Posterior vena cava (tissue), 2 donors: ENCODE measurements at regions not wholly inside any gene's neighbourhood (a gene's known extent, or its start where the extent isn't known, plus 50 kb on each side); places are given as distances from the start of the nearest gene placed in this dataset.
"Not testable (repeated sequence)": the region's sequence is repeated elsewhere in the genome, so short reads cannot be mapped to it uniquely, and the experiment has no call there.

ENCODE experiments used
- DNase-seq: peaks from one replicate; pipeline ENCODE4 v3.0.0-alpha.2; 2020; ENCODE audit warnings: low spot score
- intact Hi-C, 2 donors: fragments of 100-400 bp; cut with DNase I; formaldehyde crosslinking; loops; one replicate each; pipeline versions ENCODE4 v1.14.1 to v1.14.2; 2022 to 2023
- donor health status: DM: yes; HTN: yes; CAD: no.
- donor health status: DM: yes; HTN: yes; CAD: no.

DNA sequence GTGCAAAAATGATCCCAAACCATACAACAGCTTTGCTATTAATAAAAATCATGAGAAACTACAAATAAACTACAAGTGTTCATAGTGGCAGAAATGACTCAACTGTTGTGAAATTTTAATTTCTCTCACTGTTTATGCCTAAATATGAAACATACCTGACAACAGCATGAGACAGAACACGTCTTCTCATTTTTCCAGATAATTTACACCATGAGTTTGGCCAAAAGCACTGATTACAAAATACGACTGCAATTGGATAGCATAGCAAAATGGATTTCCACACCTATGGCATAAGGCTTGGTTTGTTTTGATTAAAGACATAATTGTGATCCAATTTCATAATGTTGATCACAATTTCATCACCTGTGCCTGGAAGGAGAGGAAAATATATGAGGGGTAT lies 608.6 kb downstream of the GATA3 start:
- DNase-seq, result no peak
- intact Hi-C loops, result no loop called here

DNA sequence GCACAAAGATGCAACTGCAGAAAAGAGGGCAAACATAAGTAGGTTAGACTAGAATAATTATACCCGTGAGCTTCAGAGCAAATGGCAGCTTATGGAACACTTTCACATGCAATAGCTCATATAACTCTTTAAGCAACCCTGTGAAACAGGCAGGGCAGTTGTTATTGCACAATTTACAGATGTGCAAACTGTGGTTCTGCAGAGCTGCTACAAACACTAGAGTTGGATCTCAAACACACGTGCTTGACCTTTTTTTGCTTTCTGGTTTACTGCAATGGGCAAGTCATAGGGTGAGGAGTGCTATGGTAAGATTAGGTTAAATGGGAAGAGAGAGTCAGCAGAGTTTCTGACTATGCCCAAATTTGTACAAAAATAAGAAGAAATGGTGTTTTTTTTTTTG lies 610.8 kb downstream of the GATA3 start:
- intact Hi-C loops, result no loop called here
- DNase-seq, result no peak

DNA sequence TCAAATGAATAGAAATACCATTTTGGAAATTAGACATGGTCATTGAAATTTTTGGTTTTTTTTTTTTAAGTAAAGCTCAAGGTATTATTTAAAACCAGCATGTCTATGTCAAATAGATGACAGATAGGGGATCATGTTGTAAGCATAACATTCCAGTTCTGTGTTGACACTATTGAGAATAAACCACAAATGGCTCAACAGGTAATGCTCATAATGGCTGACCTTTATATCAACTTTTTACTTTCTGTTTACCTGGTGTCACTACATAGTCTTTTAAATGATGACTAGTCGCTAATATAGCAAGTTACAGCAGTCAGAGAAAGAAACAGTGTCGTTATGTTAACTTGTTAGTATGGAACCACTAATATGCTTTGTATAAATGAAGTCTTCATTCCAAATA lies 616.0 kb downstream of the GATA3 start:
- DNase-seq, result no peak
- intact Hi-C loops, result no loop called here

DNA sequence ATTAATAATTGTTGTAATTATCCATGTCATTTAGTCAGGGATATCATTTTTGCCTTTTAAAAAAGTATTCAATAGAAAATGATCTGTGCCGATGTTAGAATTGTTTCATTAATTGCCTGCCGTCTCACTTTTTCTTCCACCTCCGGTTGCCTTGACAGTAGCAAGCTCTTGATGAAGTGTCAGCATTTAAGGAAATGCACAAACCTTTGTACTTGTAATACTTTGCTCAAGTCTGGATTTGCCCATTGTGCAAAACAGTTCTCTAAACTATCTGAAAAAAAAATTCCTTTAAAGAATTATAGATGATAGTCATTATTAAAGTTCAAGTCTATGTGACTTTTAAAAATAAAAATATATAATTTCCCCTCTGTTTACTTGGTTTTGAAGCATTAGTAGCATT lies 619.7 kb downstream of the GATA3 start:
- intact Hi-C loops, result no loop called here
- no peak for DNase-seq

DNA sequence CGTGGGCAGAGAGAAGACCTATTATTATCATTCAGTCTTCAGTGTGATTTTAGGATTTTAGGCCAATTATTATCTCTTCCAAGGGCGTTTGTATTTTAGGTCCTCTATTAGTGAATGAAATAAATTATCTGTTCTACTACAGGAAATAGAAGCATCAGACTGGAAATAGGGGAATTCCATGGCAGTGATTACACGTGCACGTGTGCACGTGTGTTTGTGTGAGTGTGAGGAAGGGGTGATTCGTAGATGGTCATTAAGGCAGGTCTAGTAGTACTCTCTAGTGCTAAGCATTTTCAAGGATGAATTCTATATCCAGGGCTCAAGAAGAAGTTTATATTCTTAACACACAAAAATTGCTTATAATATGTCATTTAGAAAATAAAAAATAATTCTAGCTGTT lies 623.2 kb downstream of the GATA3 start:
- no peak for DNase-seq
- intact Hi-C loops, result no loop called here

DNA sequence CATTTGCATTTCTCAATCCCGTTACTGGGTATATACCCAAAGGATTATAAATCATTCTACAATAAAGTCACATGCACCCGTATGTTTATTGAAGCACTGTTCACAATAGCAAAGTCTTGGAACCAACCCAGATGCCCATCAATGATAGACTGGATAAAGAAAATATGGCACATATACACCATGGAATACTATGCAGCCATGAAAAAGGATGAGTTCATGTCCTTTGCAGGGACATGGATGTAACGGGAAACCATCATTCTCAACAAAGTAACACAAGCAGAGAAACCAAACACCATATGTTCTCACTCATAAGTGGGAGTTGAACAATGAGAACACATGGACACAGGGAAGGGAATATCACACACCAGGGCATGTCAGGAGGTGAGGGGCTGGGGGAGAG lies 630.4 kb downstream of the GATA3 start:
- DNase-seq, intact Hi-C loops: not testable (repeated sequence)

DNA sequence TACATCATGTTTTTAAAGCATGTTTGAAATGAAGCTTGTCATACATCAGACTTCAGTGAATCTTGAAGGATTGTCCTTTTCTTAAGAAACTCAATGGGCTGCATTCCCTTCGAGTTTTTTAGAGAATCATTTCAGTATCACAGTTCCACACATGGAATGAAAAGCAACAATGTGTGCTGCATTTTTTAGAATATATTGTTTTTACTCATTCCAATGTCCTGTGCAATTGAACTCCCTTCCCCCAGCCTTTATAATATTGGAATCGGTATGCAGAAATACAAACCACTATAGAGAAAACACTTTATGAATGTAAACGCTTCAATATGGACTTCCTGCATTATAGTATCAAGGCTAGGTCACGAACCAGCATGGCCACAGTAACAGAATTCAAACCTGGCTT lies 634.4 kb downstream of the GATA3 start:
- intact Hi-C loops, result no loop called here
- DNase-seq, result no peak

DNA sequence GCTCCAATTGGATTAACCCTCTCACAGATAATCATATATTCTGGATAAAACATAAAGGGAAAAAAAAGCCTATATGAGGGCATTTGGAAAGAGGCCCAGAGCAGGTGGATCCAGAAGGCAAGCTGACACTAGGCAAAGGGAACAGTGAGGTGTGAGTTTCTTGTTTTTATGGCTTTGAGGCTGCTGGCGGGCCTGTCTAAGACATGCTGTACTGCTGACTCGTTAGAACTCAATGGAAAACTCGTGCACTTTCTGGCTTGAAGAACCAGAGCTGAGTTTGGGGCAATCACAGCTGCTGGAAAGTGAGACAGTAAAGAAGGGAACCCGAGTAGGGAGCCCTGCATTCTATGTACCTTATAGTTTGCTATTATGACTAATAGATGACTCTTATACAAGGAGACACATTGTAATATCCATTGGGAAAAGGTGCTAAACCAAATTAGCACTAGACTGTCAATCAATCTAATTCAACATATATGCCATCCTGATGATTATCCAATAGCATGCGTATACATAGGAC lies 637.1 kb downstream of the GATA3 start:
- DNase-seq, result no peak
- intact Hi-C loops, result no loop called here

DNA sequence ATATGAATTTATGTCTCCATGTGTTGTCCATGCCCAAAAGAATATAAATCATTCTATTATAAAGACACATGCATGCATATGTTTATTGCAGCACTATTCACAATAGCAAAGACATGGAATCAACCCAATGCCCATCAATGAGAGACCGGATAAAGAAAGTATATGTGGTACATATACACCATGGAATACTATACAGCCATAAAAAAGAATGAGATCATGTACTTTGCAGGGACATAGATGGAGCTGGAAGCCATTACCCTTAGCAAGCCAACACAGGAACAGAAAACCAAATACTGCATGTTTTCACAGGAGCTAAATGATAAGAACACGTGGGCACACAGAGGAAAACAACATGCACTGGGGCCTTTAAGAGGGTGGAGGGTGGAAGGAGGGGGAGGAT lies 639.1 kb downstream of the GATA3 start:
- DNase-seq, intact Hi-C loops: not testable (repeated sequence)

DNA sequence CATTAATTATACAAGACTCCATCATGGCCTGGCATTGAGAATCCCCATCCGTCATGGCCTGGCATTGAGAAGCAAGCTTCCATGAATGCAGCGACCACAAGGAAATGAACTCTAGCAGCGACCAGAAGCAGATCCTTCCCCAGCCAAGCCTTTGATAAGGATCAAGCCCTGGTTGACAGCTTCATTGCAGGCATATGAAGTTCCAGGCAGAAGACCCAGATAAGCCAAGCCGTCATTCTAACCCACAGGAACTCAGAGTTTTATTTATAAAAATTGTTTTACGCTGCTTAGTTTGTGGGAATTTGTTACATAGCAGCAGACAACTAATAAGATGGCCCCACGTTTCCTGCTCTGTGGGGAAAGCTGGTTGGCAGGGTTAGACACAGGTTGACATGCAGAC lies 642.3 kb downstream of the GATA3 start:
- no peak for DNase-seq
- intact Hi-C loops, result no loop called here

DNA sequence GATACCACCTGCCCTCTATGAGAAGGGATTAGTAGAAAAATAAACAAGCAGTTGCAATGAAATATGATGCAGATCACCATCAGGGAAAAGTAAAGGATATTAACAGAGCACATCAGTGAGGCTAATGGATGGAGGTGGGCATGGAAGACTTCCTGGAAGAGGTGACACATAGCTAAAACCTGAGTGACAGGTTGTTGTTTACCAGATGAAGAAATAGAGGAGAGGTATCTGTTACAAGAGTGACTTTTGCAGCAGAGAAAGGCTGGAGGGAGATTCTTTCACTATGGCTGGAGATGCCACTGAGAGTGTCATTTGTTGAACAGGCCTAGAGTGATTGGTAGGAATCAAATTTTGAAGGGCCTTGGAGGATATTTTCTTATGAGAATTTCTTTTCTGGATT lies 646.2 kb downstream of the GATA3 start:
- DNase-seq, result no peak
- intact Hi-C loops, result no loop called here

DNA sequence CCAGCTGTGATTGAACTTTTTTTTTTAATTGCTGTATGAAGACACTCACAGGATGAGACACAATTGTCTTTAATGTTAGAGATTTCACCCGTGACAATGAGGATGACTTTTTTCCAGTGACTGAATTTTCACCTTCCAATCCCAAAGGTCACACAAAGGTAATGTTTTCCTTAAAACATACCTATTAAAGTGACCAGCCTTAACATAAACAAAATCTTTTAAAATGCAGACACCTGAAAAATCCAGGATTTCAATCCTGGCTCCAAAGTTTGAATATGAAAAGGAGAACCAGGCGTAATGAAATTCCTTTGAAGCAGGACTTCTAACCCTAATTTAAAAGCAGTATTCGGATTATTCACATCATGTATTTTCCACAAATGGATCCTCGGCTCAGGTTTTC lies 647.7 kb downstream of the GATA3 start:
- intact Hi-C loops, result no loop called here
- DNase-seq, result no peak

DNA sequence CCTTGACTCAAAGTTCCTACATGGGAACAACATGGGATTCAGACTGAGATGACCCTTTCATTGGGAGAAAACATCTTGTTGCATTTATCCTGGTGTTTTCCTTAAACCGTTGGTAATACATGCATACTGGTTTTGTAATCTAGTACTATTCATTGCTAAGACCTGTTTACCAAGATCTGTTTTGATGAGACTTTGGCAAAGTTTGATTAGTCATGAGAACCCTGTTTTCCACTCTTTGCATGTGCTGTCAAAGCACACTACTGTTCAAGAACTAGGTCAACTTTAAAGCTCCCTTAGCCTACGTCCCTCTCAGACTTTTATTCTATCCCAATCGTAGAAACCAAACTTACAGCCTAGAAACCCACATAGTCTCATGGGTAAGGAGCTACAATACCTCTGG lies 650.9 kb downstream of the GATA3 start:
- intact Hi-C loops, result no loop called here
- no peak for DNase-seq

DNA sequence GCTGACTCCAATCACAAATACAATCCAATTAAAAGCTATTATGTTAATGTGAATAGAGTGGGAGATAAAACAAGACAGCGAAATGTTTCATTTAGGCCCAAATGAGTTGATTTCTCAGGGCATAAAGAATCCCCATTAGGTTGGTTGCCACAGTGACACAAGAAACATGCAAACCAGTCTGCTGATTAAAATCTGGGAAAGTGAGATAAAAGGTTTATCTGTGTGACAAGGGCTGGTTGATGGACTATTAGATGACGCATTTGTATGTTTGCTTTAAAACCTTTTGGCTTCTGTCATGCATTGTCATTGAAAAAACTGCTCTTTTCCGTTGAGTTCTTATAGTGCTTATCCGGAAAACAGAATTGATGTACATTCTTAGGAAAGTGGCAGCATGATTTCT lies 658.2 kb downstream of the GATA3 start:
- intact Hi-C loops, result no loop called here
- DNase-seq, result no peak

DNA sequence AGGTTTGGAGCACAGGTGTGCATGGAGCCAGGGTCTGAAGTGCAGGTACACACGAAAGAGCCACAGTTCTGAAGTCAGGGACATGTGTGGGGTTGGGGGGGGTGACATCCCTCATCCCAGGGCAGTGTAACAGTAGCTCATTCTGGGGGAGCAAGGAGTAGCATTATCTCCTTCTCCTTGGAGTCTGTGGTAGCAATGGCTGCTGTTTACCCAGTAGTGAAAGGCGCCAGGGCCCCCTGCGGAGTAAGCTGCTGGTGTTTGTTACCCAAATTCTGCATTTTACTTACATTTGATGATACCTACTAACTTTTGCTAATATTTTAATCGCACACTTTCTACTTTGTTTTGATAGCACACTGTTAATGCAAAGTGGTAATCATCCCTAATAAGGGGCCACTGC lies 665.5 kb downstream of the GATA3 start:
- DNase-seq, result no peak
- intact Hi-C loops, result no loop called here

DNA sequence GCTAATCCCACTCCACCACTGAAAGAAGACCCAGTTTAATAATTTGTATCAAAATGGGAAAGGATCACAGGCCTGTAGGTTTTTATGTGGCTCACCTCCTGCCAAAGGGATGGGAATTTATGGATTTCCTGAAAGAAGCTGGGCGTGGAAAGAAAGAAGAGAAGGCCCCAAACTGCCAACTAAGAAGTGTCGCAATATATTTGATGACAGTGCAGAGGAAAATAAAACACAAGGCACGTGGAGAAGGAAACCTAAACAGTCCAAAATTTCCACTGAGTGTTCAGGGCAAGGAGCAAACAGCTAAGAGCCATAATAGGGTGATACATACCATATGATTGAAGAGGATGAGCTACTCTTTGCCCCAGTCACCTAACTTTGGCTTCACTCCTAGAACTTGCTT lies 667.2 kb downstream of the GATA3 start:
- intact Hi-C loops, result no loop called here
- no peak for DNase-seq

DNA sequence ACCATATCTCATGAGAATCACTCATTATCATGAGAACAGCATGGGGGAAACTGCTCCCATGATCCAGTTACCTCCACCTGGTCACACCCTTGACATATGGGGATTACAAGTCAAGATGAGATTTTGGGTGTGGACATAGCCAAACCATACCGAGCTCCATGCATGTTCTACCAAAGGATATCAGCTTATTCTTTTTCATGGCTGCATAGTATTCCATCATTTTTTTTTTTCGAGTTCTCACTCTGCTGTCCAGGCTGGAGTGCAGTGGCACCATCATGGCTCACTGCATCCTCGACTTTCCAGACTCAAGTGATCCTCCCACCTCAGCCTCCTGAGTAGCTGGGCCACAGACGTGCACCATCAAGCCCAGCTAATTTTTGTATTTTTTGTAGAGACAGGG lies 668.3 kb downstream of the GATA3 start:
- intact Hi-C loops, result no loop called here
- DNase-seq, result no peak

DNA sequence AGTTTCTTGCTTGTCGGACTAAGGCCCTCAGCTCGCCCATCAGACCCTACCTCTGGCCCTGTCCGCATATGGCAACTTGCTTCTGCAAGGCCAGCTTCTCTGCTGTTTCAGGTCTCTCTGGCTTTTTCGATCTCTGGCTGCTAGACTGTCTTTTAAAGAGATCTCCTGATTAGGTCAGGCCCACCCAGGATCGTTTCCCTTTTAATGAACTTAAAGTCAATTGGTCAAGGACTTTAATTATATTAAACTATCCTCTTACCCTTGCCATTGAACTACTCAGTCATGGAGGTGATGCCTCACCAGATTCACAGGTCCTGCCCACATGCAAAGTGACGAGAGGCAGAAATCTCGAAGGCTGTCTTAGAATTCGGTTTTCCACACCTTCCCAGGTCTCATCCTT lies 670.9 kb downstream of the GATA3 start:
- DNase-seq, result no peak
- intact Hi-C loops, result no loop called here

DNA sequence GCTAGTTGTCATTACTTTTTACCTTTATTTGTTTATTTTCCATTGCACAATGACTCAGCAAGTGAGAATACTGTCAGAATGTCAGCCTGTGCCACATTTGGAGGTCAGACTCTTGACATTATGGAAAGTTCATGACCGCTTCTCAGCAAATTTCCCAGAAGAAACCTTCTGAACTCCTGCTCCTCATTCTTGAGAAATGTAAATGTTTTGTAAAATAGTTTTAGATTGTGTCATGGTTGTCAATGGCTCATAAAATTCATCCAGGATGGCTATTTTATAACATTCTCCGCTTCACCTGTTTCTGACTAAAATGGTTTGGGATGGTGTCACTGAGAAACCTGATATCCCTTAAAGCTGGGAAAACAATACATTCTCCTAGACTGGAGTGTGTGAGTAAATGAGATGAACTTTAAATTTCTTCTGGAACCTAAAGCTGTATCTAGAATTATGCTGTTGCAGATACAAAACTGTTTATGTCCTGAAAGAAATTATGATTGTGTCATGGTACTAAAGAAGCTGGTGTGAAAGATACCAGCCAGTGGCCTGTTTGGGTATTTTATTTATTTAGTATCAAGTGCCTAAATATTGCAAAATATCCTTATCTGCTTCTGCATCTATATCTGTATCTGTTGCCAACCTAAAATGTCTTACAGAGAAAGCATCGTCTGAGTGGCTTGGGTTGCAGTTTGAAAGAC lies 671.7 kb downstream of the GATA3 start:
- no peak for DNase-seq
- intact Hi-C loops, result no loop called here

DNA sequence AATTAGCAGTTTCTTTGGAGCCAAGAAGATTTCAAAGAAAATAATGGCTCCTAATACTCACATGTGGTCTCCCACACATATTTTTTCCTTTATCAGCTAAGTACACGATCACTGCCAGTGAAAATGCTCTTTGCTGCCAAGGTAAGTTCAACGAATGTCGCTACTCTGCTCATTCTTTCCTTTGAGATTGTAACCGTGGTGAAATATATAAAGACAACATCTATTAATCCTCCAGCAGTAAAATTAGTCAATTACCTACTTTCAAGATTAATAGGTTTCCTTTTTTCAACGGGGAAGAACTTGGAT lies 672.2 kb downstream of the GATA3 start:
- DNase-seq, result no peak
- intact Hi-C loops, result no loop called here

DNA sequence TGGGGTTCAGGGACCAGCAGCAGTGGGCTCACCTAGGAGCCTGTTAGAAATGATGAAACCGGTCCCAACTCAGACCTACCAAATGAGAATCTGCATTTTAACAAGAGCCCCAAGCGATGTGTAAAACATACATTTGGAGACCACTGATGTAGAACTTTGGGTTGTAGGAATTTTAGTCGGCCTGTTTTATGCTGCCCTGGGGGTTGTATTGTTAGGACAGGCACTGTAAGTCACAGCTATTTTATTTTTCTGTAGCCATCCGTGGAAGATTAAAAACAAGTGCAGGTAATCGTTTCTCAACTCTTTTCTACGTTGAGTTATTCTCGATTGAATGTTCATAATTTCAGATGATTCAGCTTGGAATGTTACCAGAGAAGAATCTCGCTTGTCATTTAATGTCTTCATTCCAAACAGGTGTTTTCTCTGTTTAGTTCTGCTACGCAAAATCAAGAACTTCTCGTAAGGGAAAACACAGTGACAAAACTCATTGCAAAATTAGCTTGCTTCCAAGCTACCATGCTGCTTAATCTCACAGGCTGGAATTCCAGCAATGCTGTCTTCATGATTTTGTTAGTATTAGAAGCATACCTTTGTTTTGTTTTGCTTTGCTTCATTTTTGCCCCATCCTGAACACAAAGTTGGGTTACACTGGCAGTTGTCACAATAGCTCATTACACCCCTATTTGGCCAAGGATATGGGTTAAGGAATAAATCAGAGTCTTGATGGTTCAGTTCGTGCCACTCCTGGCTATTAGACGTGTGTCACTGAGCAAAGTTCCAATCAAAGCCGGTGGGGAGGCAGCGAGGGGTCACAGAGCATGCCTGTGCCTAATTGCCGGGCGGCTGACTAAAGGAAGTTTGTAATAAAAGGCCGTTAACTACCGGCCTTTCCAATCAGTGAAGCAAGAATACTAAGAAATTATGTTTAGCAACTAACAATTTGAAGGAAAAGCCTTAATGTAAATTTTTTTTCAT lies 676.9 kb downstream of the GATA3 start:
- intact Hi-C loops, result no loop called here
- no peak for DNase-seq
